Activated CD8-positive, alpha-beta memory T cell treated with anti-CD3 and anti-CD28 coated beads, Interleukin-2, amount 10 ng/mL, durations not matched to agents 7 days and 5 days (primary cell): ENCODE measurements at regions not wholly inside any gene's neighbourhood (a gene's known extent, or its start where the extent isn't known, plus 50 kb on each side); places are given as distances from the start of the nearest gene placed in this dataset.
"Not testable (repeated sequence)": the region's sequence is repeated elsewhere in the genome, so short reads cannot be mapped to it uniquely, and the experiment has no call there.

Source experiments
- ATAC-seq: fragments of 150-1000 bp; cut with Tn5 transposase; one replicate; pipeline ENCODE4 v1.10.0; 2021; ENCODE audit warnings: moderate library complexity
- CTCF ChIA-PET: fragments of 350-600 bp; sonication (Branson Sonifier 250); formaldehyde crosslinking; loops from one replicate; lab custom pipeline; 2021; ENCODE audit warnings: antibody characterized with exemption; lab: Charles Lee
- DNase-seq: peaks from one replicate; pipeline ENCODE4 v3.0.0-alpha.2; 2020
- H3K27ac Mint-ChIP-seq: one replicate; pipeline ENCODE4 v1.8.0; 2021; ENCODE audit warnings: mild to moderate bottlenecking, mixed read lengths
- H3K27me3 Mint-ChIP-seq: one replicate; pipeline ENCODE4 v1.8.0; 2021; ENCODE audit warnings: mixed read lengths
- H3K36me3 Mint-ChIP-seq: one replicate; pipeline ENCODE4 v1.8.0; 2021; ENCODE audit warnings: mild to moderate bottlenecking, mixed read lengths
- H3K4me1 Mint-ChIP-seq: one replicate; pipeline ENCODE4 v1.8.0; 2021; ENCODE audit warnings: mixed read lengths
- H3K4me3 Mint-ChIP-seq: one replicate; pipeline ENCODE4 v1.8.0; 2021; ENCODE audit warnings: mild to moderate bottlenecking, moderate library complexity, mixed read lengths
- H3K9me3 Mint-ChIP-seq: one replicate; pipeline ENCODE4 v1.8.0; 2022; ENCODE audit warnings: low read depth, mixed read lengths

- CTCF ChIA-PET: interaction anchor here (1.4 kb wide), 1 partner anchor 60 kb away, joined by 3 read pairs; no protein-coding TSS in a partner anchor
- DNase-seq, ATAC-seq, H3K27me3 Mint-ChIP-seq, H3K9me3 Mint-ChIP-seq, H3K4me3 Mint-ChIP-seq, H3K36me3 Mint-ChIP-seq, H3K4me1 Mint-ChIP-seq, H3K27ac Mint-ChIP-seq: not testable (repeated sequence)
These were observed 285.9 kb upstream of the CRY1 start for GRCh38 chr12:107379142-107379851.

GRCh38 chr12:107379852-107380567, 286.7 kb upstream of the CRY1 start:
- H3K27ac Mint-ChIP-seq: no peak overlapping the region
- H3K36me3 Mint-ChIP-seq: no peaks in the 10 kb centered on the region
- no peaks in the 10 kb centered on the region for H3K27me3 Mint-ChIP-seq
- H3K4me1 Mint-ChIP-seq: no peaks in the 10 kb centered on the region
- no peaks in the 10 kb centered on the region for H3K9me3 Mint-ChIP-seq
- ATAC-seq (no peak), DNase-seq (no peak)
- CTCF ChIA-PET: interaction anchor here (1.4 kb wide), 1 partner anchor 61 kb away, joined by 3 read pairs; no protein-coding TSS in a partner anchor
- H3K4me3 Mint-ChIP-seq: no peak overlapping the region

DNA sequence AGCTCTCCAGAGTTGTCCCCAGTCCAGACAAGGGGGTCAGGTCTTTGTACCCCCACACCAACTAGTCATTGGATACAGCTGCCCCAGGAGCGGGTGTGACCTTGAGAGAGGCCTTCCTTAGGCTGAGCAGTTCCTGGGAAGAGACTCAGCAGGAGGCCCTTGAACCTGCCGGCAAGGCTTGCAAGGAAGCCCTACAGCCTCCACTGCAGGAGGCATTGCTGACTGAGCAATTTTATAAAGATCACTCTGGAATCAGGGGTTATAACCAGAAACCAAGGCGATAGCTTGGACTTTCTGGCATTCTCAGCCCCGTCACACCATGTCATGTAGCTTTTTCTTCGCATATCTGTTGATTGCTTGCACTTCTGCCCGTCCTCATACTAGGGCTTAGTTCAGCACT, 291.3 kb upstream of the CRY1 start:
- no peak for DNase-seq
- Mint-ChIP-seq H3K9me3 (no peaks in the 10 kb centered on the region), H3K4me3 (no peak overlapping the region), H3K27ac (no peak overlapping the region), H3K4me1 (peaks cover 1% of the 10 kb centered on the region), H3K27me3 (no peaks in the 10 kb centered on the region), H3K36me3 (peaks cover 4% of the 10 kb centered on the region)
- CTCF ChIA-PET: interaction anchor here (0.8 kb wide), 1 partner anchor 66 kb away, joined by 3 read pairs; a partner anchor contains a TSS
- no peak for ATAC-seq

DNA sequence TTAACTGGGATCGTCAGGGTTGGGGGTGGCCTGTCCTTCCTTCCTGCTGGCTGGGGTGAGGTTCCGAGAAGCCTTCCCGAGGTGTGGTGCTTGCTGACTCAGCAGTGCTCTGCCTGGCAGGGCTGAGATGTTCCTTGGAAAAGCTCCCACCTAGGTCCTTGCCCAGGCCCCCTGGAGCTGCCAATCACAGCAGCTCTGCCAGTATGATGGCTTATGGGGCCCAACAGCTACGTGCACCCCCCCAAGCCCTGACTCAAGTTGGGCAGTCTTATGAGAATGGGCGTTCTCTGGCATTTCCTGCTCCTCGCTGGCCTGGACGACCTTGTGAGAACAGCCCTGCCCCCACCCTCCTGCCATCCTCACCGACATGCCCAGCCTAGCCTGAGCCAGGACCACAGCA, 292.2 kb upstream of the CRY1 start:
- H3K27ac Mint-ChIP-seq: no peak overlapping the region
- CTCF ChIA-PET: interaction anchor here (1.3 to 1.9 kb wide), 2 partner anchors 17 to 20 kb away, joined by 3 to 11 read pairs; no protein-coding TSS in a partner anchor
- no peak overlapping the region for H3K4me3 Mint-ChIP-seq
- no peaks in the 10 kb centered on the region for H3K27me3 Mint-ChIP-seq
- H3K36me3 Mint-ChIP-seq: peaks cover 7% of the 10 kb centered on the region
- ATAC-seq: no peak
- DNase-seq: no peak
- no peaks in the 10 kb centered on the region for H3K9me3 Mint-ChIP-seq
- peaks cover 8% of the 10 kb centered on the region for H3K4me1 Mint-ChIP-seq

DNA sequence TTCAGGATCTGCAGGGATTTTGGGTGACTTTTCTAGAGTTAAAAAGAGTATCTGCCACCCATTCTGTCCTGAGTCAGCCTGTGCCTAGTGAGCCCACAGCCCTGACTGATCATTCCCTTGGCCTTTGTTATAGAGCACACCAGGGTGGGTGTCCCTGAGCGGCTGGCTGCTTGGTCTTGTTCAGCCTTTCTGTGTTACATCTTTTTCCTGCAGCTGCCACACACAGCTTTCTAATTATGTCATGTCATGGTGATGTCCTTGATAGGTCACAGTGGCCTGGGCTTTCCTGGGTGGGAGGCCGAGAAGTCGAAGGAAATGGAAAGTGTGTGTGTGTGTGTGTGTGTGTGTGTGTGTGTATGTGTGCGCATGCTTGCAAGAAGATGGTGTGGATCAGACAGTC, 293.2 kb upstream of the CRY1 start:
- no peak overlapping the region for H3K27ac Mint-ChIP-seq
- H3K36me3 Mint-ChIP-seq: peaks cover 7% of the 10 kb centered on the region
- no peak overlapping the region for H3K4me3 Mint-ChIP-seq
- DNase-seq: no peak
- H3K27me3 Mint-ChIP-seq: no peaks in the 10 kb centered on the region
- CTCF ChIA-PET: interaction anchor here (1.3 to 1.9 kb wide), 2 partner anchors 16 to 19 kb away, joined by 3 to 11 read pairs; no protein-coding TSS in a partner anchor
- no peak for ATAC-seq
- H3K9me3 Mint-ChIP-seq: no peaks in the 10 kb centered on the region
- H3K4me1 Mint-ChIP-seq: peaks cover 9% of the 10 kb centered on the region

DNA sequence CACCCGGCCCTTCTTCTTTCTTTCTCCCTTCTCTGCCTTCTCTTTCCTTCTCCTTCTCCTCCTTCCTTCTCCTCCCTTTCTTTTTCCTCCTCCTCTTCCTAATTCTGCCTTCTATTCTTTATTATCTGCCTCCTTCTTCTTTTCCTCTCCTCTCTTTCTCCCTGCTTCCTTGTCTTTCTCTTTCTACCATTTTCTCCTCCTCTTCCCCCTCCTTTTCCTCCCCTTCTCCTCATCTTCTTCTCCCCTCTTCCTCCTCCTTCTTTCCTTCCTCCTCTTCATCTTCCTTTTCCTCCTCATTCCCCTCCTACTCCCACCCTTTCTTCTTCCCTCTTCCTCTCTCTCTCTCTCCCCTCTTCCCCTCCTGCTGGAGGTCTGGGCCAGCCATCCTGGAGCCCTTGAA, 294.9 kb upstream of the CRY1 start:
- Mint-ChIP-seq H3K27ac (no peak overlapping the region), H3K4me3 (no peak overlapping the region), H3K27me3 (no peaks in the 10 kb centered on the region), H3K36me3 (peaks cover 7% of the 10 kb centered on the region), H3K9me3 (no peaks in the 10 kb centered on the region), H3K4me1 (peaks cover 19% of the 10 kb centered on the region)
- CTCF ChIA-PET: interaction anchor here (1.0 to 1.2 kb wide), 2 partner anchors 14 to 256 kb away, joined by 3 read pairs; no protein-coding TSS in a partner anchor
- ATAC-seq: no peak
- no peak for DNase-seq

- Mint-ChIP-seq H3K27me3 (no peaks in the 10 kb centered on the region), H3K36me3 (peaks cover 7% of the 10 kb centered on the region), H3K4me3 (no peak overlapping the region), H3K9me3 (no peaks in the 10 kb centered on the region), H3K4me1 (peaks cover 19% of the 10 kb centered on the region), H3K27ac (no peak overlapping the region)
- CTCF ChIA-PET: no interaction called here
- DNase-seq (no peak), ATAC-seq (no peak)
These were observed 295.2 kb upstream of the PWP1 start for GRCh38 chr12:107390414-107390813.

- Mint-ChIP-seq H3K36me3 (peaks cover 7% of the 10 kb centered on the region), H3K4me3 (no peak overlapping the region), H3K9me3 (no peaks in the 10 kb centered on the region), H3K4me1 (peaks cover 23% of the 10 kb centered on the region), H3K27ac (no peak overlapping the region), H3K27me3 (no peaks in the 10 kb centered on the region)
- ATAC-seq: no peak
- CTCF ChIA-PET: interaction anchor here (1.6 kb wide), 1 partner anchor 9 kb away, joined by 7 read pairs; no protein-coding TSS in a partner anchor
- no peak for DNase-seq
These were observed 292.4 kb upstream of the PWP1 start for GRCh38 chr12:107393043-107393717.

- Mint-ChIP-seq H3K36me3 (peaks cover 2% of the 10 kb centered on the region), H3K27me3 (no peaks in the 10 kb centered on the region), H3K4me1 (peaks cover 21% of the 10 kb centered on the region), H3K27ac (no peak overlapping the region), H3K9me3 (no peaks in the 10 kb centered on the region), H3K4me3 (no peak overlapping the region)
- ATAC-seq (no peak), DNase-seq (no peak)
- CTCF ChIA-PET: interaction anchor here (1.2 to 1.5 kb wide), 2 partner anchors 10 to 63 kb away, joined by 3 to 6 read pairs; no protein-coding TSS in a partner anchor
These were observed 290.9 kb upstream of the PWP1 start for GRCh38 chr12:107394693-107395092.

GRCh38 chr12:107395817-107396216, 289.8 kb upstream of the PWP1 start:
- CTCF ChIA-PET: no interaction called here
- Mint-ChIP-seq H3K4me1 (peaks cover 14% of the 10 kb centered on the region), H3K4me3 (no peak overlapping the region), H3K27ac (no peak overlapping the region), H3K9me3 (no peaks in the 10 kb centered on the region), H3K27me3 (no peaks in the 10 kb centered on the region), H3K36me3 (no peaks in the 10 kb centered on the region)
- ATAC-seq: no peak
- no peak for DNase-seq

GRCh38 chr12:107396991-107397390, 288.6 kb upstream of the PWP1 start:
- no peaks in the 10 kb centered on the region for H3K9me3 Mint-ChIP-seq
- ATAC-seq (no peak), DNase-seq (no peak)
- H3K36me3 Mint-ChIP-seq: no peaks in the 10 kb centered on the region
- H3K4me3 Mint-ChIP-seq: no peak overlapping the region
- H3K27ac Mint-ChIP-seq: no peak overlapping the region
- peaks cover 16% of the 10 kb centered on the region for H3K4me1 Mint-ChIP-seq
- CTCF ChIA-PET: no interaction called here
- no peaks in the 10 kb centered on the region for H3K27me3 Mint-ChIP-seq

GRCh38 chr12:107397890-107398500, 287.6 kb upstream of the PWP1 start:
- Mint-ChIP-seq H3K4me1 (peaks cover 9% of the 10 kb centered on the region), H3K9me3 (no peaks in the 10 kb centered on the region), H3K27me3 (no peaks in the 10 kb centered on the region), H3K4me3 (no peak overlapping the region), H3K27ac (no peak overlapping the region), H3K36me3 (no peaks in the 10 kb centered on the region)
- CTCF ChIA-PET: no interaction called here
- DNase-seq (no peak), ATAC-seq (no peak)

- no peak for ATAC-seq
- Mint-ChIP-seq H3K4me1 (peaks cover 7% of the 10 kb centered on the region), H3K27me3 (no peaks in the 10 kb centered on the region), H3K9me3 (no peaks in the 10 kb centered on the region), H3K27ac (no peak overlapping the region), H3K36me3 (no peaks in the 10 kb centered on the region), H3K4me3 (no peak overlapping the region)
- no peak for DNase-seq
- CTCF ChIA-PET: interaction anchor here (8.4 kb wide), 1 partner anchor 81 kb away, joined by 104 read pairs; a partner anchor contains a TSS
These were observed 286.6 kb upstream of the PWP1 start for GRCh38 chr12:107399046-107399445.
